IPS DF 4.7 (cell line): ENCODE measurements at regions not wholly inside any gene's neighbourhood (a gene's known extent, or its start where the extent isn't known, plus 50 kb on each side); places are given as distances from the start of the nearest gene placed in this dataset.
A peak's percentile ranks its signal among the peaks of the same experiment; 100 is the strongest.

Experiments used
- DNase-seq: peaks from one replicate; pipeline ENCODE4 v3.0.0-alpha.2; 2013; ENCODE audit warnings: low spot score; ENCODE audit errors: extremely low read depth

- no peak for DNase-seq
Observed at GRCh38 chr21:28252928-28253327, 739.7 kb downstream of the LTN1 start.

GRCh38 chr21:28250946-28251345, 741.7 kb downstream of the LTN1 start:
- DNase-seq = no peak

- no peak for DNase-seq
Observed at GRCh38 chr21:28247454-28248020, 745.1 kb downstream of the LTN1 start.

- no peak for DNase-seq
Observed at GRCh38 chr21:28240586-28240985, 752.1 kb downstream of the LTN1 start.

- no peak for DNase-seq
Observed at GRCh38 chr21:28239340-28239739, 753.3 kb downstream of the LTN1 start.

- DNase-seq = no peak
Observed at GRCh38 chr21:28237661-28238060, 755.0 kb downstream of the LTN1 start.

- peak; percentile 11 for DNase-seq
Observed at GRCh38 chr21:28235169-28235895, 757.3 kb downstream of the LTN1 start.

GRCh38 chr21:28234326-28234725, 758.4 kb downstream of the LTN1 start:
- DNase-seq = no peak

GRCh38 chr21:28233536-28234220, 759.0 kb downstream of the LTN1 start:
- DNase-seq = no peak

GRCh38 chr21:28230559-28230958, 762.1 kb downstream of the LTN1 start:
- no peak for DNase-seq

- no peak for DNase-seq
Observed at GRCh38 chr21:28229814-28230213, 762.9 kb downstream of the LTN1 start.

GRCh38 chr21:28228636-28228995, 764.1 kb downstream of the LTN1 start:
- no peak for DNase-seq

- DNase-seq = no peak
Observed at GRCh38 chr21:28227881-28228635, 764.6 kb downstream of the LTN1 start.

- no peak for DNase-seq
Observed at GRCh38 chr21:28226563-28226962, 766.1 kb downstream of the LTN1 start.

GRCh38 chr21:28224191-28224726, 768.4 kb downstream of the LTN1 start:
- no peak for DNase-seq

- DNase-seq = no peak
Observed at GRCh38 chr21:28221984-28222383, 770.7 kb downstream of the LTN1 start.

- DNase-seq = no peak
Observed at GRCh38 chr21:28220680-28221079, 772.0 kb downstream of the LTN1 start.

GRCh38 chr21:28216976-28217523, 775.6 kb downstream of the LTN1 start:
- no peak for DNase-seq

GRCh38 chr21:28215214-28215954, 777.3 kb downstream of the LTN1 start:
- no peak for DNase-seq

GRCh38 chr21:28214786-28215185, 777.9 kb downstream of the LTN1 start:
- DNase-seq = no peak

GRCh38 chr21:28213261-28213660, 779.4 kb downstream of the LTN1 start:
- DNase-seq = no peak
